ENCODE measurements at regions not wholly inside any gene's neighbourhood (a gene's known extent, or its start where the extent isn't known, plus 50 kb on each side); places are given as distances from the start of the nearest gene placed in this dataset.

DNA sequence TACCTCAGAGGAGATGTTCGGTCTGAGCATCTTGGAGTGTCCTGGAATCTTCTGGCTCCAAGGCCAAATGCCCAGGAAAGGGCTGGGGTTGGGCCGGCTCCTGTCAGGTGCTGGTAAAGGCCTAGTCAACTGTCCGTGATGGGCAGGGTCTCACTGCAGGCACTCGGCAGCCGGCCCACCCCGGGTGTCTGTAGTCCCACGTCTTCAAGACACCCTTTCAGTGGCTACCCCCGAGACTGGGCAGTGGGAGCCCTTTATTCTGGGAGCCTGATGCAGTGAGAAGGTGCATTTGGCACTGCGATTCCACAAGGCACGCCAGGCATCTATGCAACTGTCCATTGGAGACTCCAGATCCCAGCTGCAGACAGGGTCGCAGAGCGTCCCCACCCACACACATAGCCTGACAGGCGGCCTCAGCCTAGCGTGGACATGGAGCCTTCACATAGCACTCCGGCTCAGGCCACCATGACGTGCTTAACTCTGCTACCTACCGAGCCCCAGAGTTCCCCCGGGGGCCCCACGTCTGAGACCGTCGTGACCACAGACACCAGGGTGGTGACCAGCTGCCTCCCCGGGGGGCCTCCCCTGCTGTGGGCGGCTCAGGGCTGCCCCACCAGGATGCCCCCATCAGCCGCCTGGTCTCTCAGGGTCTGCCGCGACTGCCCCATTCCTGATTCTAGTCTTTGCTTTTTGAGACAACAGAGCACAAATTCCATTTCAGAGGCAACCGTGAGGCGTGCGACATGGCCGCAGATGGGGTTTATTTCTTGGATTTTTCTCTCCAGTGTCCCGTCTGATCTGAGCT lies 331.8 kb upstream of the SFSWAP start:
- H3F3A ChIP-seq (ENCODE audit: low read depth): peaks cover 3% of the 10 kb centered on the region
- Mint-ChIP-seq H3K27ac (peak overlapping the region; percentile 94), H3K27me3 (ENCODE audit: insufficient read depth, low read depth) (peaks cover 11% of the 10 kb centered on the region), H3K36me3 (no peaks in the 10 kb centered on the region), H3K4me1 (peaks cover 38% of the 10 kb centered on the region), H3K9me3 (peaks cover 2% of the 10 kb centered on the region), H3K4me3 (peak overlapping the region; percentile 50)
- peak overlapping the region; percentile 41 for H3K4me2 ChIP-seq
- no peaks in the 10 kb centered on the region for H3K27me3 ChIP-seq
- no peak for DNase-seq (ENCODE audit: low spot score)
- H3K4me3 ChIP-seq: no peak overlapping the region
- no peaks in the 10 kb centered on the region for H3K79me2 ChIP-seq (ENCODE audit: low read depth)
- peak overlapping the region; percentile 23 for H2AFZ ChIP-seq (replicated peaks)
- no peak overlapping the region for H3K9ac ChIP-seq
- H3K36me3 ChIP-seq: no peaks in the 10 kb centered on the region
- H4K20me1 ChIP-seq (ENCODE audit: low read depth): no peaks in the 10 kb centered on the region
- peaks cover 27% of the 10 kb centered on the region for H3K4me1 ChIP-seq
- no peak overlapping the region for H3K27ac ChIP-seq
- TF ChIP-seq, protein P1, sequence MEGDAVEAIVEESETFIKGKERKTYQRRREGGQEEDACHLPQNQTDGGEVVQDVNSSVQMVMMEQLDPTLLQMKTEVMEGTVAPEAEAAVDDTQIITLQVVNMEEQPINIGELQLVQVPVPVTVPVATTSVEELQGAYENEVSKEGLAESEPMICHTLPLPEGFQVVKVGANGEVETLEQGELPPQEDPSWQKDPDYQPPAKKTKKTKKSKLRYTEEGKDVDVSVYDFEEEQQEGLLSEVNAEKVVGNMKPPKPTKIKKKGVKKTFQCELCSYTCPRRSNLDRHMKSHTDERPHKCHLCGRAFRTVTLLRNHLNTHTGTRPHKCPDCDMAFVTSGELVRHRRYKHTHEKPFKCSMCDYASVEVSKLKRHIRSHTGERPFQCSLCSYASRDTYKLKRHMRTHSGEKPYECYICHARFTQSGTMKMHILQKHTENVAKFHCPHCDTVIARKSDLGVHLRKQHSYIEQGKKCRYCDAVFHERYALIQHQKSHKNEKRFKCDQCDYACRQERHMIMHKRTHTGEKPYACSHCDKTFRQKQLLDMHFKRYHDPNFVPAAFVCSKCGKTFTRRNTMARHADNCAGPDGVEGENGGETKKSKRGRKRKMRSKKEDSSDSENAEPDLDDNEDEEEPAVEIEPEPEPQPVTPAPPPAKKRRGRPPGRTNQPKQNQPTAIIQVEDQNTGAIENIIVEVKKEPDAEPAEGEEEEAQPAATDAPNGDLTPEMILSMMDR (IDR thresholded peaks at IDR 0.05): no peak
- TF ChIP-seq EZH2 (IDR thresholded peaks at IDR 0.05) (no peak), EZH2phosphoT487 (IDR thresholded peaks at IDR 0.05) (no peak)
- H3K9me3 ChIP-seq (ENCODE audit: low read depth): no peaks in the 10 kb centered on the region

DNA sequence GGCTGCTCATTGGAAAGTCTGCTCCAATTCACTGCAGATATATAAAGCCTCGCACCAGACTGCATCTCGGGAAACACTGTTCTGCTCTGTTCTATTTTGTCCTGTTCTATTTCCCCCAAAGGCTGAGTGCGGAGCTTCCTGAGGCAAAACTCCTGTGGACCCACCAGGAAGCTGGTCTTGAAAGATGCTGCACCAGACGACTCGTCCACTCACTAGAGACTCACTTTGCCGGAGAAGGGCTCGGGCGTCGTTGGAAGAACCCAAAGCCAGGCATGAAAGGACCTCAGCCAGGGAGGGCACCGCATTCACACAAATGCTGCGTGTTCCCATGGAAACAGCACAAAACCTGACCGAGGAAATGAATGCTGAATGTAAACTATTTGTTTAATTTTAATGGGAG lies 331.2 kb upstream of the SFSWAP start:
- H3K27me3 Mint-ChIP-seq (ENCODE audit: insufficient read depth, low read depth): peaks cover 11% of the 10 kb centered on the region

DNA sequence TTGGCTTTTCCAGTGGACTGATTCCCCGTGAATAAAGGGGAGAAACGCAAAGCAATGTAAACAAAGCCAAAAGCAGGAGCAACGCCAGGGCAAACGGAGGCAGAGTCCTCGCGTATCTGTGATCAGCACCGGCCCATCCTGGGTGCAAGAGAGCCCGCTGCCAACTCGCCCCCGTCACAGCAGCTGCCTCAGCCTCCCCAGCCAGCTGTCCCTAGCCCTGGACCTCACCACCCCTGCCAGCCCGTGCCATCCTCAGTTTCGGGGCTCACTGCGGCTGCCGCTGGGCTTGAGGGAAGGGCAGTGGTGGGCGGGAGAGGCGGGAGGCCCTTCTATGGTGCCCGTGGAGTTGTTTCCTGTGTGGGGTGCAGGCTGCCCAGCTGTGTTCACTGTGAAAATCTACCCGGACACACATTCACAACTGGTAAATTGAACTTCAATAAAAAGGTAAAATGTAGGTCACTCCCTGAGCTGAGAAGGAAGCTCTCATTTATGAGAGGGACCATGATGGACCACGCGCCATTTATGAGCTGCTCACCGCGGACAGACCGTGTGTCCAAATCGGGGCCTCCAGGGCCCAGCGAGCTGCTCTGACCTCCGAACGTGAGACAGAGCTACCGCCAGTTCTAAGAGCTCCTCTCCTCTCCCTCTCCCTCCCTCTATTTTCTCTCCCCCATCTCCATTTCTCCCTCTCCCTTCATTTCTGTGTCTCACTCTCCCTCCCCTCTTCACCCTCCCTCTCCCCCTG lies 330.5 kb upstream of the SFSWAP start:
- TF ChIP-seq, protein P1 (IDR thresholded peaks at IDR 0.05): no peak
- TF ChIP-seq EZH2phosphoT487 (IDR thresholded peaks at IDR 0.05): no peak
- no peak for TF ChIP-seq EZH2 (IDR thresholded peaks at IDR 0.05)
- H3K27ac Mint-ChIP-seq: peak overlapping the region; percentile 94
- Histone ChIP-seq H3K27me3 (no peaks in the 10 kb centered on the region), H3K36me3 (no peaks in the 10 kb centered on the region), H4K20me1 (ENCODE audit: low read depth) (no peaks in the 10 kb centered on the region), H3F3A (ENCODE audit: low read depth) (peaks cover 3% of the 10 kb centered on the region), H2AFZ (replicated peaks) (peak overlapping the region; percentile 45), H3K4me1 (peaks cover 27% of the 10 kb centered on the region), H3K9ac (no peak overlapping the region), H3K79me2 (ENCODE audit: low read depth) (no peaks in the 10 kb centered on the region), H3K27ac (no peak overlapping the region), H3K4me2 (peak overlapping the region; percentile 45), H3K9me3 (ENCODE audit: low read depth) (no peaks in the 10 kb centered on the region), H3K4me3 (no peak overlapping the region)
- no peaks in the 10 kb centered on the region for H3K36me3 Mint-ChIP-seq
- DNase-seq (ENCODE audit: low spot score): peak; percentile 31
- H3K4me3 Mint-ChIP-seq: peak overlapping the region; percentile 50
- H3K9me3 Mint-ChIP-seq: peaks cover 2% of the 10 kb centered on the region
- H3K27me3 Mint-ChIP-seq (ENCODE audit: insufficient read depth, low read depth): peaks cover 11% of the 10 kb centered on the region
- H3K4me1 Mint-ChIP-seq: peaks cover 38% of the 10 kb centered on the region

More for the DNA sequence above, 331.2 kb upstream of the SFSWAP start:
- no peaks in the 10 kb centered on the region for H3K79me2 ChIP-seq (ENCODE audit: low read depth)
- H3K4me2 ChIP-seq: peak overlapping the region; percentile 41
- TF ChIP-seq EZH2phosphoT487 (IDR thresholded peaks at IDR 0.05): no peak
- TF ChIP-seq EZH2 (IDR thresholded peaks at IDR 0.05): no peak
- TF ChIP-seq, protein P1 (IDR thresholded peaks at IDR 0.05): no peak
- H3K36me3 ChIP-seq: no peaks in the 10 kb centered on the region
- H4K20me1 ChIP-seq (ENCODE audit: low read depth): no peaks in the 10 kb centered on the region
- H3K4me3 Mint-ChIP-seq: peak overlapping the region; percentile 50
- no peak overlapping the region for H3K4me3 ChIP-seq
- no peaks in the 10 kb centered on the region for H3K27me3 ChIP-seq
- no peaks in the 10 kb centered on the region for H3K36me3 Mint-ChIP-seq
- H3K9me3 ChIP-seq (ENCODE audit: low read depth): no peaks in the 10 kb centered on the region
- peak overlapping the region; percentile 23 for H2AFZ ChIP-seq (replicated peaks)
- no peak overlapping the region for H3K27ac ChIP-seq
- H3K9me3 Mint-ChIP-seq: peaks cover 2% of the 10 kb centered on the region
- DNase-seq (ENCODE audit: low spot score): peak; percentile 66
- H3K4me1 Mint-ChIP-seq: peaks cover 38% of the 10 kb centered on the region
- peaks cover 3% of the 10 kb centered on the region for H3F3A ChIP-seq (ENCODE audit: low read depth)
- H3K4me1 ChIP-seq: peaks cover 27% of the 10 kb centered on the region
- H3K9ac ChIP-seq: no peak overlapping the region
- H3K27ac Mint-ChIP-seq: peak overlapping the region; percentile 94
